Heart right ventricle (tissue), 16 donors: ENCODE measurements at regions not wholly inside any gene's neighbourhood (a gene's known extent, or its start where the extent isn't known, plus 50 kb on each side); places are given as distances from the start of the nearest gene placed in this dataset.
A peak's percentile ranks its signal among the peaks of the same experiment; 100 is the strongest.

ENCODE experiments used
- ATAC-seq, 8 donors: fragments of 200-7000 bp; cut with Tn5 transposase; one replicate each; pipeline ENCODE4 v1.9.1; 2020; ENCODE audit warnings: mild to moderate bottlenecking in 8 of 8, moderate library complexity in 8 of 8, moderate number of reproducible peaks in 1 of 8
- DNase-seq, 2 donors: peaks; one replicate each; pipeline ENCODE4 v3.0.0-alpha.2; 2020
- H3K27ac ChIP-seq, 10 donors: fragments of 200-600 bp; sonication (generic) in 2 of 10; one replicate each; pipeline versions ENCODE4 v1.5.0 to v1.8.0; 2020 to 2022; ENCODE audit warnings: mild to moderate bottlenecking in 3 of 10
- H3K27me3 ChIP-seq, 7 donors: fragments of 200-600 bp; one replicate each; pipeline ENCODE4 v1.8.0; 2021 to 2022; ENCODE audit warnings: mild to moderate bottlenecking in 2 of 7
- H3K36me3 ChIP-seq, 9 donors: fragments of 200-600 bp; sonication (generic) in 1 of 9; one replicate each; pipeline versions ENCODE4 v1.5.0 to v1.8.0; 2020 to 2022; ENCODE audit warnings: mild to moderate bottlenecking in 2 of 9
- H3K4me1 ChIP-seq, 9 donors: fragments of 200-600 bp; sonication (generic) in 1 of 9; one replicate each; pipeline versions ENCODE4 v1.5.0 to v1.8.0; 2020 to 2022; ENCODE audit warnings: mild to moderate bottlenecking in 4 of 9
- H3K4me3 ChIP-seq, 10 donors: fragments of 200-600 bp; sonication (generic) in 2 of 10; one replicate each; pipeline versions ENCODE4 v1.5.0 to v1.8.0; 2020 to 2022; ENCODE audit warnings: mild to moderate bottlenecking in 7 of 10, moderate library complexity in 2 of 10
- H3K9me3 ChIP-seq, 11 donors: fragments of 200-600 bp in 10 of 11; sonication (generic) in 2 of 11; one replicate each; pipeline versions ENCODE4 v1.5.0 to v1.8.0; 2013 to 2022; ENCODE audit warnings: mild to moderate bottlenecking in 2 of 11, control low read depth in 1 of 11, moderate library complexity in 1 of 11
- WGBS, 2 donors: extraction: QIAGEN DNeasy Blood & Tissue Kit; methylation state at CpG; one replicate each; pipeline ENCODE4 v1.1.7; 2013; ENCODE audit warnings: inconsistent platforms in 1 of 2; 5-methylcytosine and 5-hydroxymethylcytosine counted together
- intact Hi-C, 10 donors: fragments of 100-400 bp; cut with DNase I; formaldehyde crosslinking; loops; one replicate each; pipeline versions ENCODE4 v1.11.1 to v1.14.2; 2022
- TF ChIP-seq, protein P1 (sequence below), 9 donors: fragments of 200-600 bp; sonication (generic) in 2 of 9; IDR thresholded peaks; one replicate each; pipeline versions ENCODE4 v1.5.0 to v1.8.0; 2021 to 2022; ENCODE audit warnings: antibody characterized with exemption in 9 of 9, mild to moderate bottlenecking in 5 of 9, moderate library complexity in 1 of 9
- donor health status: Arrhythmogenic right ventricular cardiomyopathy.
- donor health status: ischemic (EF 13 %, LVEDD 7.1; RV severe dilation, severe dysfunction).
- donor health status: healthy with polysubstance abuse.
- donor health status: DM: no; HTN: yes; CAD: no.
- donor health status: DM: no; HTN: no; CAD: no.
- donor health status: ischemic (EF 25% LVEDD 6.9; RV normal size, moderate dysfunction).
- donor health status: ischemic (EF 25% LVEDD 5.7; RV mildly dilated, moderate dysfunction).
- donor health status: healthy.
- donor health status: DM: yes; HTN: yes; CAD: no.
- donor health status: Ischemic cardiomyopathy.
- donor health status: ischemic (EF 35%, LVEDD 5.7; RV mildly dilated, moderate dysfunction).
- donor health status: nonischemic (EF 11% LVEDD 7.7; RV severe dilation, severe dysfunction).
- donor health status: DM: yes; HTN: yes; CAD: no.
- donor health status: PGD.
- donor health status: ischemic (EF 29% LVEDD 5.4; RV normal size, mild dysfunction).
- donor health status: nonischemic (EF 23%, LVEDD 6.1; RV moderate dilation, normal function).

DNA sequence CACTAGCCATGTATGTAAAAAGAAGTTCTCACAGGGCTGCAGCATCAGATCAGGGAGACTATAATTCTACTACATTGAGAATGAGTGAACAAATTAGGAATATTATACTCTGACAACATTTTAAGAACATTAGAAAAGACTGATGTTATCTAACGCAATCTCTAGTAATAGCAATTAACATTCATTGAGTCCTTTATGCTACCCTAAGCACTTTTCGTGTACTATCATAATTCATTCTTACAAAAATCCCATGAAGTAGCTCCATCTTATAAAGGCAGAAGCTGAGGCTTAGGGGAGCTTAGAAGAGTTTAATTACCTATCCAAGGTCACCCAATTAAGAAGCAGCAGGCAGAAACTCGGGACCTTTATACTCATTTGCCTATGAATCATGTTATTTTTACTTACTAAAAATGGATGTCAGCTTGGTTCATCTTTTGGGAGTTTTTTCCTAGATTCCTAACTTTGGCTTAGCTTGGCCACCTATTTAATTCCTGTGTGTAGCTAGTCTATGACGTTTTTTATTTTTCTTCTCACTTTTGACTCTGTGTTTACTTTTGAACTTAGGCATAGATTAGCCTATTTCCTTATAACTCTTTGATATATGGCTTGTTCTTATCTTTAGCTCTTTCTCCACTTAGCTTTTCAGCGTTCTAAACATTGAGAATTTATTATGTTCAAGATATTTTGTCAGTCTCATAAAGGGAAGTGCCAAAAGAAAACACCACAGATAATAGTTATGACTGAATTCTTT lies 333.5 kb upstream of the DCN start:
- Histone ChIP-seq H3K9me3 (peaks cover 0 to 7% (median 0%) of the 10 kb centered on the region in 11 donors), H3K27me3 (no peaks in the 10 kb centered on the region), H3K4me1 (no peaks in the 10 kb centered on the region), H3K27ac (no peak overlapping the region), H3K4me3 (no peak overlapping the region), H3K36me3 (no peaks in the 10 kb centered on the region)
- no peak for DNase-seq
- TF ChIP-seq, protein P1, sequence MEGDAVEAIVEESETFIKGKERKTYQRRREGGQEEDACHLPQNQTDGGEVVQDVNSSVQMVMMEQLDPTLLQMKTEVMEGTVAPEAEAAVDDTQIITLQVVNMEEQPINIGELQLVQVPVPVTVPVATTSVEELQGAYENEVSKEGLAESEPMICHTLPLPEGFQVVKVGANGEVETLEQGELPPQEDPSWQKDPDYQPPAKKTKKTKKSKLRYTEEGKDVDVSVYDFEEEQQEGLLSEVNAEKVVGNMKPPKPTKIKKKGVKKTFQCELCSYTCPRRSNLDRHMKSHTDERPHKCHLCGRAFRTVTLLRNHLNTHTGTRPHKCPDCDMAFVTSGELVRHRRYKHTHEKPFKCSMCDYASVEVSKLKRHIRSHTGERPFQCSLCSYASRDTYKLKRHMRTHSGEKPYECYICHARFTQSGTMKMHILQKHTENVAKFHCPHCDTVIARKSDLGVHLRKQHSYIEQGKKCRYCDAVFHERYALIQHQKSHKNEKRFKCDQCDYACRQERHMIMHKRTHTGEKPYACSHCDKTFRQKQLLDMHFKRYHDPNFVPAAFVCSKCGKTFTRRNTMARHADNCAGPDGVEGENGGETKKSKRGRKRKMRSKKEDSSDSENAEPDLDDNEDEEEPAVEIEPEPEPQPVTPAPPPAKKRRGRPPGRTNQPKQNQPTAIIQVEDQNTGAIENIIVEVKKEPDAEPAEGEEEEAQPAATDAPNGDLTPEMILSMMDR (IDR thresholded peaks at IDR 0.05) = no peak
- 58 to 63% methylated on average over 5 of the region's 5 CpGs for WGBS, 2 donors
- intact Hi-C loops = no loop called here
- ATAC-seq = no peak

DNA sequence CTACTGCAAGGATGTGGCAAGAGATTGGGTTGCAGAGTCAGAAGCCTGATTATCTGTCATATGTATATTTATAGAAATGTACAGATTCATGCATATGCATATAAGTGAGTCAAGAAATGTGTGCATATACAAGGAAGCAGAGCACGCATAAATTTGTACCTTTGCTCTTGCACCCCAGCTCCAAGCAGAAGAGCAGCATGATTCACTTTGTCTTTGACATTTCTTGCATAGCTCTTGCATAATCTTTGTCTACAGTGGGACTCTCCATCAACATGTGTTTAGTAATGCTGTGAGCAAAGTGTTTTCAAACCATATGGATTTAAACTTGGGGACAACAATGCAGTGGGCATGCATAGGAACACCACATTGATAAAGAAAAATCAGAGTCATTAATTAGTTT lies 330.7 kb upstream of the DCN start:
- WGBS, 2 donors = 96 to 97% methylated on average over 1 of the region's 1 CpG
- intact Hi-C loops = no loop called here
- no peaks in the 10 kb centered on the region for H3K36me3 ChIP-seq
- H3K4me1 ChIP-seq = no peaks in the 10 kb centered on the region
- no peak overlapping the region for H3K4me3 ChIP-seq
- no peak overlapping the region for H3K27ac ChIP-seq
- DNase-seq (no peak), ATAC-seq (no peak)
- no peaks in the 10 kb centered on the region for H3K27me3 ChIP-seq
- TF ChIP-seq, protein P1 (IDR thresholded peaks at IDR 0.05) = no peak
- peaks cover 0 to 4% (median 0%) of the 10 kb centered on the region in 11 donors for H3K9me3 ChIP-seq

DNA sequence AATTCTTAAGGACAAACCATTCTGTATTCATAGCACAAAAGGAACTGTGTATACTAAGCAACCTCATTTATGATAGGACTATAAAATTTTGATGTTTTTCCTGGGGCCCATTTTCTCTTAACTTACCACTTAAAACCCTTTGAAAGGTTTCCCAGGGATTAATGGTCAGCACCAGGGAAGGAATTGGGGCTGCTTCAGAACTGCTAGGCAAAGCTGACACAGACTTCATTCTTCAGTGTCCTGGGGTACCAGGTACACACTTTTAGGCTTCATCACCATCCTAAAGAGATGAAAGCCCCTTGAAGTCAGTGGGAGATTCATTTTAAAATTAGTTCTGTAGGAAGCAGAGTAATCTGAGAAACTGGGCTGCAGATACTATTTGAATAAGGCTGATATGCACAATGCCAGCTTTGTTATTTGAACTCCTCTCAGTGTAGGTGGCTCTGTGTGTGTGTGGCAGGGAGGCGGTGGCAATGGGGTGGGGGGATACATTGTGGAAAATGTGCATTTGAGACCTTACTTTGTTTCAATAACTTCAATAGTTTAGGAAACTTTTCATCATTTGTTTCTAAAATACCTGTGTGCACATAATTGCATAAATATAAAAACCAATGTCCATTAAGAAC lies 329.3 kb upstream of the DCN start:
- no peak for ATAC-seq
- intact Hi-C loops = no loop called here
- no peak overlapping the region for H3K27ac ChIP-seq

DNA sequence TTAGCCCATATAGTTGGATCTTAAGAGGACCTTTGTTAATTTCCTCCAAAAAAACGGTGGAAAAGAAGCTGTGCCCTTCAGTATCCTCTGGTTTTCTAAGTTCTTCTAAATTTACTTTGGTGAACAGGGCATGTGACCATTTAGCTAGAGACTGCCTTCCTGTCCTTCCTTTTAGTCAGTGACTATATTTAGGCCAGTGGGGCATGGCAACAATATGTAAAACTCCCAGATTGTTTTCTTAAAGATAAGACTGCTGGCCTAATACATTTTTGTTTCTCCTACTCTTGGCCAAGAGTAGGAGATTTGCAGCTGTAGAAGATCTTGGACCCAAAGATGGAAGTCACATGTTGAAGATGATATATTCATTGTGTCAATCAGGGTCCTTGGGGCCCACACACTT lies 325.1 kb upstream of the DCN start:
- no peak overlapping the region for H3K27ac ChIP-seq
- intact Hi-C loops = no loop called here
- peaks cover 0 to 2% (median 0%) of the 10 kb centered on the region in 11 donors for H3K9me3 ChIP-seq
- ATAC-seq (peak in 4 of 8 donors; percentile 28 to 61 (median 40)), DNase-seq (no peak)
- H3K27me3 ChIP-seq = no peaks in the 10 kb centered on the region
- no peaks in the 10 kb centered on the region for H3K36me3 ChIP-seq
- TF ChIP-seq, protein P1 (IDR thresholded peaks at IDR 0.05) = no peak
- H3K4me1 ChIP-seq = peaks cover 0 to 14% (median 7%) of the 10 kb centered on the region in 9 donors
- 36 to 49% methylated on average over 1 of the region's 1 CpG for WGBS, 2 donors
- no peak overlapping the region for H3K4me3 ChIP-seq

More for the DNA sequence above, 329.3 kb upstream of the DCN start:
- no peaks in the 10 kb centered on the region for H3K36me3 ChIP-seq
- 85 to 86% methylated on average over 1 of the region's 1 CpG for WGBS, 2 donors
- TF ChIP-seq, protein P1 (IDR thresholded peaks at IDR 0.05) = no peak
- no peaks in the 10 kb centered on the region for H3K27me3 ChIP-seq
- H3K9me3 ChIP-seq = no peaks in the 10 kb centered on the region
- H3K4me3 ChIP-seq = no peak overlapping the region
- H3K4me1 ChIP-seq = peaks cover 0 to 14% (median 7%) of the 10 kb centered on the region in 9 donors
- DNase-seq = no peak
